NCI-H2196 (cell line): ENCODE measurements at regions not wholly inside any gene's neighbourhood (a gene's known extent, or its start where the extent isn't known, plus 50 kb on each side); places are given as distances from the start of the nearest gene placed in this dataset.
A peak's percentile ranks its signal among the peaks of the same experiment; 100 is the strongest.

Experiments
- DNase-seq: peaks from one replicate; lab custom pipeline; 2025; ENCODE audit not compliant: unreplicated experiment; lab: John Stamatoyannopoulos, UW

DNA sequence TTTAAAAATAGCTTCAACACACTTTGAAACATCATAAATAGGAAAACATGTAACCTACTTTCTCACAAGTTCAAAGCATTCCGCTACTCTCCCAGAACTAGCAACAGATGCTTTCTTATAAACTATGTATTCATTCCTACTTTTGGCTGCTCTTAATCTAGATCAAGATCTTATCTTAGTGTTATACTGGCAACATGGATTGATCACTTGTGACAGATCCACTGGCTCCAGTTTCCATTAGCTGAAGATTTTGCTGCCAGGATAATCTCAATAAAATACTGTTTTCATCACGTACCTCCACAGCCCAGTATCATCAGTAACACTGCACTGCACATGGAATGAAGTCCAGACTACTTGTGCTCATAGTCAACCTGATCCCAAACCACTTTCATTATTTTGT lies 491.7 kb upstream of the AGTR1 start:
- DNase-seq: no peak

DNA sequence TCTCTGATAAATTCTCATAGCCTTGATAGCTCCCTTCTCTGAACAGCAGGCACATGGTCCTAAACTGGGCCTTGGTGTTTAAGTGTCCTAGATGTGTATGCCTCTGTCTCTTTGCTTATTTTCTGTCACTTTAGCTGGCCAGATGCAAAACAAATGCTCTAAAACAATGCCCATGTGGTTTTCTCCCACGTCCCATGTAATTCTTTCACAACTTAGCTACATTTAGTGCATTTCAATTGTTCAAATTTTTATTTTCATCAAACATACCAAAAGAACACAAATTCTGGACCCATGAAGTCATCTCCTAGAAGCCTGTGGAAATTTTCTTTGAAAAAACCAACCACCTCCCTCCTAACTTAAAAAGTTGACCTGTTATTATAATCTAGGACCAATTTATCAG lies 491.3 kb upstream of the AGTR1 start:
- DNase-seq: no peak

DNA sequence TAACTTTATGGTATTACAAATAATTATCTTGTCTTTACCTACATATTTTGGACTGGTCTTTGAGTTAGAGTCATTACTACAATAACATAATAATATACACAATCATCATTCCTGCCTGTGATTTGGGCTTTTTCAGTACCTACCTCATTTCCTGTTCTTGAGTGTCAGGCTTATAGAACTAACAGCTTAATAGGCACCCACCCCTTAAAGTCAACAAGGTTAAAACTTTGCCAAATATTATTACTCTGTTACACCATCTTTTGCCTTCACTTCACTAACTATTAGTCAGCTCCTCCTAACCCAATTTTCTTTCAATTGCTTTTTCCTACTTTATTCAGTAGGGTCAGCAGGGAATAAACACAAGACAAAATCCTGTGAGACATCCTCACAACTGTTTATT lies 488.7 kb upstream of the AGTR1 start:
- DNase-seq: no peak

GRCh38 chr3:148211725-148212124 lies 486.0 kb upstream of the AGTR1 start:
- DNase-seq: no peak

DNA sequence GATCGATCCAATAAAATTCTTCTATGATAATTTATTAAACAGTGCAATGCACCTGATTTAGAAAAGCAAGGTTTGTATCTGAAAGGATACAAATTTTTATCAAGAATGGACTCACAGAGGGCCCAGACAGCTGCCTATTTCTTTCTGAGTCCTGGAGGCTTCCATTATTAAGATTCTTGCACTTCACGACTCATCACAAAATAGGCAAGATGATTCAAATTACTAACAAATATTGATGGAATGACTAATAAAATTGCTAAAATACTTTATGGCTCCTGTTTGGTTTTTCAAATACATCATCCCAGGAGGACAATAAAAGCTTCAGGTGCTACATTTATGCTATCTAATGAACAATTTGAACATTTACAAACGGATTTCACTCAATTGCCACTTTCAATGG lies 483.0 kb upstream of the AGTR1 start:
- no peak for DNase-seq

- DNase-seq: no peak
Measured at GRCh38 chr3:148217317-148217716, 480.4 kb upstream of the AGTR1 start.

- DNase-seq: no peak
Measured at GRCh38 chr3:148218222-148218621, 479.5 kb upstream of the AGTR1 start.

- no peak for DNase-seq
Measured at GRCh38 chr3:148219999-148220398, 477.7 kb upstream of the AGTR1 start.

DNA sequence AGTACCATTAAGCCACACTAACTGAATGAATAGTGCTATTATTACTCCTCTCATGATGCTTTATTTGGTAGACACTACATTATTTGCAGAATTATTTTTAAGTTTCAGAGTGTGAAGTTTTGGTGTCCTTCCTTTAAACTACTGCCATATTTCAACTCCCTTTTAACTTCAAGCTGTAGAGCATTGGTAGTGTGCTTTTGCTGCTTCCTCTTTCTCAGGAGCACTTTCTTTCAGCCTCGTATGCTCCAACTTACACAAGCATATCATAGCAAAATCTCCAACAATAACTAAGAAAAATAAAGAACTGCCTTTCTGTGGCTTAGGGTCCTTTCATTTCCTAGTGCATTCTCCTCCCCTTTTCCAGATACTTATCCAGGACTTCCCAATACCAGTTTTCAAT lies 476.4 kb upstream of the AGTR1 start:
- no peak for DNase-seq

DNA sequence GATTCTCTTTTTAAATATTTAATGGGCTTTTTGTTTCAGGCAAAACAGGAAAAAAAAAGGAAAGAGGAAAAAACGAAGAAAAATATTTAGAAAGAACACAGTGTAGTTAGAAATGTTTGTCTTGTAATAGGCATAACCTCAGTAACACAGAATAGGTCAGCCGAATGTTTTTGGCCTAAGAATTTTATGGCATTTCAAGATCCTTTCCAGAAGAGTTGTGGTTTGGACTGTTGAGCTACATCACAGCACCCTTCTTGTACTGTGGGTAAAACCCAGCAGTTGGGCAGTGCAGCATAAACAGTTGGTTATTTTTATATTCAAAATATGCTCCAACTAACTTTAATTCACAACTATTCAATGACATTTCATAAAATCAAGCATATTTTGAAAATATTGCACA lies 474.4 kb upstream of the AGTR1 start:
- no peak for DNase-seq

DNA sequence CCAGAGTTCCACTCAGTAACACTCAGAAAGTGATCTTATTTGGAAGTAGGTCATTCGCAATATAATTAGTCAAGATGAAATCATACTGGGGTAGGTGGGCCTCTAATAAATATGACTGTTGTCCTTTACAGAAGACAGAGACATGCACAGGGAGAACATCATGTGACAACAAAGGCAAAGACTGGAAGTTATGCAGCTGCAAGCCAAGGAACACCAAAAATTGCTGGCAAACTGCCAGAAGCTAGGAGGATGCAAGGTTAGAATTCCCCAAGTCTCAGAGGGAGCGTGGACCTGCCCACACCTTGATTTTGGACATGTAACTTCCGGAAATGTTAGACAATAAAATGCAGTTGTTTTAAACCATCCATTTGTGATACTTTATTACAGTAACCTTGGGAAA lies 471.5 kb upstream of the AGTR1 start:
- DNase-seq: peak; percentile 13

DNA sequence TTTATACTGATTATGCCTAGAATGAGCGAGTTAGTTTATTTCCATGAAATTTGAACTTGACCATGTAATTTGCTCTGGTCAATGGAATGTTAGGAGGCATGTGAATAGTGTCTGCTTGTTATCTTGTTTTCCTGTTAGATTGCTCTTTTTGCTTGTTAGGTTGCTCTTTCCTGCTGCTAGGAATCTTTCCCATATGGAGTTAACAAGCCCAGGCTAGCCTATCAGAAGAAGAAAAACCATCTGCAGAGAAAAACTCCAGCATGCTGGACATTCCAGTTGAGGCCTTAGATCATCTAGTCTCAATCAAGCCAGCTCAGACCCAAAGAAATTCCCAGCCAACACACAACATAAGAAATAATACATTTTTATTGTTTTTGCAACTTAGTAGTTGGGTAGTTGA lies 470.2 kb upstream of the AGTR1 start:
- no peak for DNase-seq

DNA sequence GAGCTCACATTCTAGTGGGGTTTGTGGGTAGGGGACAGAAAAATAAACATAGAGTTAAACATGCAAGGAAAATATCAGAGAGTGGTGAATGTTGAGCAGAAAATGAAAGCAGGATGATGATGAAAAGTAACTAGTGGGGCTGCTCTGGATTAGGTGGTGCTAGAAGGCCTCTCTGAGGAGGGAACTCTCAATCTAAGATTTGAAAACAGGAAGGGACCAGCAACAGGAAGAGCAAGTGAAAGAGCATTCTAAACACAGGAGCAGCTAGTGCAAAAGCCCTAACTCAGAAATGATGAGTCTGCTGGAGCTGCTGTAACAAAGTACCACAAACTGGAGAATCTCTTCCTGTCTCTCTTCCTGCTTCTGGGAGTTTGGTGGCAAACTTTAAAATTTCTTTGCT lies 468.6 kb upstream of the AGTR1 start:
- DNase-seq: no peak

- DNase-seq: no peak
Measured at GRCh38 chr3:148230473-148230872, 467.2 kb upstream of the AGTR1 start.

DNA sequence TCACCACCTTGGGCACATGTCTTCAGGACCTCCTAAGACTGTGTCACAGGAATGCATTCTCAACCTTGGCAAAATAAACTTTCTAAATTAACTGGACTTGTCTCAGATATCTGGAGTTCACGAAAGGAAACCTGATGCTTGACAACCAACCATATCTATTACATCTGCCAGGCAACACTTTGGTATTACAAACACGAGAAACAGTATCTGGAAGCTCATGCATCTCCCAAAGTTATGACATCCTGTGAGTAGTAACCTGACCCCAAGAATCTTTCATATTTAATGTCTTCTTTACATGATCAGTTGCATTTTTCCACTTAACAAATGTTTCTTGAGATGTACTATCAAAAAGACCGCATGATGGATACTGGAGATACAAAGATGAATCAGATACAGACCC lies 465.3 kb upstream of the AGTR1 start:
- no peak for DNase-seq

- DNase-seq: no peak
Measured at GRCh38 chr3:148233403-148233802, 464.3 kb upstream of the AGTR1 start.

DNA sequence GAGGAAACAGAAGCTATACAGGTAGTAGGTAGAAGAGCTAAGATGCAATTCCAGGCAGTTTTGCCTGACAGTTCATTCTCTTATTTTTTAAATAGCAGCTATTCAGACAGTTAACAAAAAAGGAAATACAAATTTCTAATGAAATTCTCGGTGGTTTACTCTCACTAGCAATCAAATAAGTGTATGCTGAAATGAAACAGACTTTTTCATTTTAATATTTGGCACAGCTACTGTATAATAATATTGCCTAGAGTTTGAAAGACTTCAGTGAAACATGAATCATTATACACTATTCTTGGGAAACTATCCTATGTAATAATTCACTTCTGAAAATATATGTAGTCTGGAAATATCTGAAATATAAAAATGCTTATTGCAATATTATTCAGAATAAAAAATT lies 463.2 kb upstream of the AGTR1 start:
- DNase-seq: no peak

- no peak for DNase-seq
Measured at GRCh38 chr3:148235566-148235965, 462.1 kb upstream of the AGTR1 start.

- DNase-seq: no peak
Measured at GRCh38 chr3:148238421-148238821, 459.3 kb upstream of the AGTR1 start.

GRCh38 chr3:148240351-148240750 lies 457.4 kb upstream of the AGTR1 start:
- no peak for DNase-seq

GRCh38 chr3:148243609-148244008 lies 454.1 kb upstream of the AGTR1 start:
- DNase-seq: no peak

DNA sequence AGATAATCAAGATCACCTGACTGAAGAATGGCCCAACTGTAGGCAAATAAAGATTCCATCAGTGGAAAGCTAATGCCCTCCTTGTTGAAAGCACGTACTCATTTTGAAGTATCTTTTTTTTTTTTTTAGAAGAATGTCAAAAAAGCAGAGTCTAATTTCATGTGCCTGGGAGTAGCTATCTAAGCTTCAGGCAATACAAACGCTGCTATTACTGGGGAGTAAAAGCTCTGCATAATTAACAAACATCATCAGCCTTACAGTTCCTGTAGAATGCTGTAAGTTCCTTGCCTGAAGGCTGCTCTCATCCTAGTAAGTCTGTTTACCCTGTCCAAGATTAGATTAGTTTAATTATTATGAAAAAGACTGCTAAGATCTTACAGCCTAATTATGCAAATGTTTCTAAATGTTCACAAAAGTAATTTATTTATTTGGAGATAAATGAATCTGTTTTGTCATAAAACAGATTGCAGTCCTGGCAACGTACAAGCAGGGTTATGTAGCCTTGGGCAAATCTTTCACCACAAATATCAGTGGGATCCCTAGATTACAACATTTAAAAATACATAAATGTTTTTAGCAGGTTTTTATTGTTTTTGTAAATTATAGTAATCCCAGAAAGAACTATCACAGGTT lies 451.3 kb upstream of the AGTR1 start:
- DNase-seq: no peak

DNA sequence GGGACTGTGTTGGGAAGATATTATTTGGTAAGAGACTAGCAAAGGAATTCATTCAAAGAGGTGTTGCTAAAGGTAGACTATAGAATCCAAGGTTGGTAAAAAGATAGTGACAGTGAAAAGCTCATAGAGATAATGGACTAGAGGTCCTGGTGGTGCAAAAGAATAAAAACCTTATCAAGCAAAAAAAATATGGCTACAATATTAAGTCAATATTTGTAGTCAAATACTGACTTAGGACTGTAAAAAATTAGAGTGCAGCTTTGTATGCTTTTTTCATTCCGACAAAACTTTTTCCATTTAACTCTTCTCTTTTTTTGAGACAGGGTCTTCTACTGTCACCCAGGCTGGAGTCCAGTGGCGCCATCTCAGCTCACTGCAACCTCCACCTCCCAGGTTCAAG lies 444.0 kb upstream of the AGTR1 start:
- DNase-seq: no peak

GRCh38 chr3:148254402-148254801 lies 443.3 kb upstream of the AGTR1 start:
- no peak for DNase-seq
